CD4-positive, alpha-beta T cell treated with Interleukin-6 for 4 hours (primary cell): ENCODE measurements at regions not wholly inside any gene's neighbourhood (a gene's known extent, or its start where the extent isn't known, plus 50 kb on each side); places are given as distances from the start of the nearest gene placed in this dataset.
A peak's percentile ranks its signal among the peaks of the same experiment; 100 is the strongest.
"Not testable (repeated sequence)": the region's sequence is repeated elsewhere in the genome, so short reads cannot be mapped to it uniquely, and the experiment has no call there.

ENCODE experiments used
- DNase-seq: peaks from one replicate; pipeline ENCODE4 v3.0.0-alpha.2; 2020; ENCODE audit warnings: mixed read lengths

DNA sequence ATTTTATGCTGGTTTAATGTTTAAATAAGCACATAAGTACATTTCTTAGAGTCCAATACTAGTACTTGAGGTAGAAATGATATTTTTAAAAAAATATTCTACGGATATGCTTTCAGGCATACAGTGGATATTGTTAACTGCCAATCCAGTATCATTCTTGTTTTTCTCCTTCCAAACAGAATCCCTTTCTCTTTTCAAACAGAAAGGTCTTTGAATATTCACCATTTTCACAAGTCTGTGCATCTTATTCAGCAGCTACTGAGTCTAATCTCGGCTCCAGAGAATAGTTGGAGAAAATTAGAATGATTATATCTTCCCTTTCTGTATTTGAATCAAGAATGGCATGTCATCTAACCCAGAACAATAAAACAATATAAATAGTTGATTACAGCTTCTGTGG, 174.5 kb downstream of the GOLGA6L6 start:
- DNase-seq: no peak

DNA sequence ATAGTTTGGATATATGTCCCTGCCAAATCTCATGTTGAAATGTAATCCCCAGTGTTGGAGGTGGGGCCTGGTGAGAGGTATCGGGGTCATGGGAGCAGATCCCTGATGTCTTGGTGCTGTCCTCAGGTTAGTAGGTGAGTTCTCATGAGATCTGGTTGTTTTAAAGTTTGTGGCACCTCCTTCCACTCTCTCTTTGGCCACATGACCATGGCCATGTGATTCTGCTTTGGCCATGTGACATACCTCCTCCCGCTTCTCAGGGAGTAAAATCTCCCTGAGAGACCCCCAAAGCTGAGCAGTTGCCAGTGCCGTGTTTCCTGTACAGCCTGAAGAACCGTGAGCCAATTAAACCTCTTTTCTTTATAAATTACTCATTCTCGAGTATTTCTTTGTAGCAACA, 178.0 kb downstream of the GOLGA6L6 start:
- DNase-seq: not testable (repeated sequence)

DNA sequence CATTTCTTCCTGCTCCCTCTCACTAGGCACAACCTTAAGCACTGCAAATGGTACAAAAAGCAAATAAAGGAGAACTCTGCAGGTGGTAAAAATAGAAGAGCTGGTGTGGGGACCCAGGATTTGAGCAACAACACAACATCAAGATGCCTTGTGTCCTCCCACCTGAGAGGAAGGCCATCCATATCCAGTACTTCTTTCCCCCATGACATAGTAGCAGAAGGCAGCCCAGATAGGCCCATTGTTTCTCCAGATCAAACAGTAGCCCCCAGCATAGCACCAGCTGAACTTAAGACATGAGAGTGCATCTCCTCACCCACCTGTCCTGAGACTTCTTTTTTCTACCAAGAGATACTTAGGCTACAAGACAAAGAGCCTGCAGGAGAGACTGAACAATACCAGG, 180.5 kb downstream of the GOLGA6L6 start:
- no peak for DNase-seq

DNA sequence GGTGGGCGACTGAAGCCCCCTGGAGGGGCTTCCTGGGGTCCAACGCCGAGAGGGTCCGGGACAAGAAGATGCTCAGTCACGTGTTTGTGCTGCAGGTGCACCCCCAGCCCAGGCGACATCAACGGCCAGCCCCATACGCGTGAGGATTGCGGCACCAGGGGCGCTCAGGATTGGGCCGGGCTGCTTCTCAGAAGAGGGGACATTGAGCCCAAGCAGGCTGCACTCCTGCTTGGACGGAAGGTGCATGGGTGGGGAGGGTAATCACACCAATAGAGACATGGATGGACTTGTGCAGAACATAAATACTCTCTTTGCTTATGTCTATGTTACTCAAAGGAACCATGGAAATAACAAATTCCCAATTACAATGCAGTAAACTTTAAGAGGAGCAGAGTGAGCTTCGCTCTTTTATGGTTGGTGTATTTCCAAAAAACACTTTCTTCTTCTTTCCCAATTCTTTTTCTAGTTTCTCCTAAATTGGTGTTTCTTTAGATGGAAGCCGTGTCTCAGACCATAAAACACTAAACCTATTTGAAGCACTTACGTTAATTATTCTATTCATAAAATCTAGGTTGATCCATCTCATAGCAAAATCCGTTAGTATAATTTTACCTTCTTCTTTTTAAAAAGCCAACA, 182.7 kb downstream of the GOLGA6L6 start:
- no peak for DNase-seq

DNA sequence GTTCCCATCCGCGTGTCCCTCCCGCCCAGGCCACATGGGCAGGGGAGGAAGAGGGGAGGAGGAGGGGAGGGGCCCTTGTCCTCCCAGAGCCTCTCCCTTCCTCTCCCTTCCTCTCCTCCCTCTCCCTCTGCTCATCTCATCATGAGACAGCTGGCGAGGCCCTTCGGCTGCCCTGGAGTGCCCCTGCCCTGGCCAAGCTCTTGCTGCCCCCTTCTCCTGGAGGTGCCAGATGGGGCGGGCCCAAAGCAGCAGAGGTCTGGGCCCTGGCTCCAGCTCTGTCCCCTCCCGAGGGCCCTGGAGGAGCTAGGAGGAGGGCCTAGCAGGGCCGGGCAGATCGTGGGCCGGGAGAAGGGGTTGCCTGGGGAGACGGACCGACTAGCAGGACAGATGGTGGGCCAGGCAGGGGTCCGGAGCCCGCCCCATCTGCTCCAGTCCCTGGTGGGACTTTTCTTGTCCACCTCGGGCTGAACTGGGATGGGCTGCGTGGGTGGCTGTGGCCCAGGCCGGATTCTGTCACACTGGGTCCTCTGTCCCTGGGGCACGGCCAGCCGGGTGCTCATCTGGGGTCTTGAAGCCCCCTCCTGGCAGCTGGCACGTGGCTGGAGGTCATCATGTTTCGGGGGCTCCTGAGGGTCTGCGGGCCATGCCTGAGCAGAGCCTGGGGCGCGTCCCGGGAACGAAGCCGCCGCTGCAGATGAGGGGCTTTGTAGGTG, 183.4 kb downstream of the GOLGA6L6 start:
- DNase-seq: no peak

DNA sequence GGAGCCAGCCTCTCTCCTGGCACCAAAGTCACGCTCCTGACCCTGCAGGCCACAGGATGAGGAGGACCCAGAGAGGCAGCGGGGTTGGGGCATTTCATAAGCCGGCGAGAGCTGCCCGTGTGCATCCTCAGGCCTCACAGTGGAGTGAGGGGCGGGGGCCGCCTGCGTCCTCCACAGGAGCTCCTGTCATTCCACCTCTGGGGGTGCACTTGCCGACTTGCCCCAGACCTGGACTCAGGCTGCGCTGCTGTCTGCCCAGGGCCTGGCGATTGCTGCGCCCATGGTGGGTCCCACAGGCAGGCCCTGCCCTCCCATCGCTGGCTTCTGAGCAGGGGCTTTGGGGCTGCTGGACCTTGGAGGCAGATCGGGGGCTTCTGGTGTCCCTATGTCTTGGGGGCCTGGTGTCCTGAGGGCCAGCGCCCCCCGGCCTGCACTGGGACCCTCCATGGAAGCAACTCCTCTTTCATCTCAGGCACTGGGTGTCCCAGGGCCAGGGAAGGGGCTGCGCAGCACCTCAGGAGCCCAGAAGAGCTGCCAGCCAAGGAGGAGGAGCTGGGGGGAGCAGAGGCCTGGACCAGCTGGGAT, 184.0 kb downstream of the GOLGA6L6 start:
- no peak for DNase-seq

DNA sequence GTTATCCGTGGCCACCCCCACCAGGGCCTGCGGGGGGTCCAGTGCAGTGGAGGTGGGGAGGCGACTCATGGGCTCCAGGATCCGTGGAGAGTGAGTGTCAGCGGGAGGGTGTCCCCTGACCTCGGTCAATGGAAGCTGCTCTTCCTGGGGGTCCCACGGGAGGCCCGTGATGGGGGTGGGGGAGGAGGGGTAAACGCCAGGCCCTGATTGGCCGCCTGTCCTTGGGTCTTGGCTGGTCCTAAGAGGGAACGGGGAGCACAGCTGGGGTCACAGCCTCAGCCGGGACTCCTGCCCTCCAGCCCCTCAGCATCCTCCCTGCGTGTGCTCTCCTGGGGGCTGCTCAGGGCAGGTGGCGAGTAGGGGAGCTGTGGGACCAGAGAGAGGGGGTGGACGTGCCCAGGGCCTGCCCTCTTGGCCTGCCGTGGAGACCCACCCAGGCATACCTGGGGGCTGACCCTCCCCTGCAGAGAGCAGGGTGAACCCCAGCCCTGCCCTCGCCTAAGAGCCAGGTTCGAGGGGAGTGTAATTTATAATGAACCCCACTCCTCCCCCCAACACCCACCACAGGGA, 184.6 kb downstream of the GOLGA6L6 start:
- DNase-seq: no peak

DNA sequence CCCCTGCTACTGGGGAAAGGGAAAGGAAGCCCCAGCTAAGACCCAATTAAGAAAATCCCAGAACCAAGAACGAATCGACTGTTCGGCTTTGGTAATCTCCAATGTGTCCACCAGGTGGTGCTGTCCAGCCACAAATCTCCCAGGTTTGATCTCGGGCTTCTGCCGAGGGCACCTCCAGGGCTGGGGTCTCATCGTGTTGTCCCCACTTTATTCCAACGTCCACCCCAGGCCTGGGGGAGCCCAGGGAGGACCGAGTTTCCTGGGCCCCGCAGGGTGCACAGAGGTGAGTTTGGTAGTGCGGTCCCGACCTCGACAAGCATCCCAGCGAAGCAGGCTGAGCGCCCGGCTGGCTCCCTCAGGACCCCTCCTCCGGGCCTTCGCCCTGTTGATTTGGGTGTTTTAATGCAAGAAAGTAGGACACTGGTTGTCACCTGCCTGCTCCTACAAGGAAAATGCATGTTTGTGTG, 185.1 kb downstream of the GOLGA6L6 start:
- peak; percentile 80 for DNase-seq

DNA sequence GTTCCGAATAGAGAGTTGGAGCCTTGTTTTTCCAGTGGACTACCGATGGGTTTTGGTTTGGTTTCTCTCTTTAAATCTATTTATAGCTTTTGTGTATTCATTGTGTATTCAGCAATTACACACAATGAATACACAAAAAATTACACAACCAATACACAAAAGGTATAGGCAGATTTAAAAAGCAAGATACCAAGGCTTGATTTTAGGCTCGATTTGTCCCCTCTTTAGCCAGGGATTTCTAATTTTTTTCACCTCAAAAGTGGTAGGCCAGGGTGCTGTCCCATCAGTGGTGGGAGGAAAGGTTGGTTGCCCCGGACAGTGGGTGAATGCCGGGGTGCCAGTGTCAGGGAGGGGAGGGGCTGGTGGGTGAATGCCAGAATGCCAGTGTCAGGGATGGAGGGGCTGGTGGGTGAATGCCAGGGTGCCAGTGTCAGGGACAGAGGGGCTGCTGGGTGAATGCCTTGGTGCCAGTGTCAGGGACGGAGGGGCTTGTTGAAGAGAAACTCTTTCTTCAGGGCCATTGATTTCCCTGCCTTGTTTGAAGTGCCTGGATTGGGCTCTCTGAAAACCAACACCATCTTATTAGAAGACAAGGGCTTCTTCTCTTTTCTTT, 186.2 kb downstream of the GOLGA6L6 start:
- DNase-seq: no peak

DNA sequence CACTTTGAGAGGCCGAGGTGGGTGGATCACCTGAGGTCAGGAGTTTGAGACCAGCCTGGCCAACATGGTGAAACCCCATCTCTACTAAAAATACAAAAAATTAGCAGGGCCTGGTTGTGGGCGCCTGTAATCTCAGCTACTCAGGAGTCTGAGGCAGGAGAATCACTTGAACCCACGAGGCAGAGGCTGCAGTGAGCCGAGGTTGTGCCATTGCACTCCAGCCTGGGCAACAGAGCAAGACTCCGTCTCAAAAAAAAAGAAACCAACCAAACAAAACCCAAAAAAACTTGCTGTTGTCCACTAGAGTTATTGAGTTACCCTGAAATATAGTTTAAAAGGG, 186.7 kb downstream of the GOLGA6L6 start:
- not testable (repeated sequence) for DNase-seq

DNA sequence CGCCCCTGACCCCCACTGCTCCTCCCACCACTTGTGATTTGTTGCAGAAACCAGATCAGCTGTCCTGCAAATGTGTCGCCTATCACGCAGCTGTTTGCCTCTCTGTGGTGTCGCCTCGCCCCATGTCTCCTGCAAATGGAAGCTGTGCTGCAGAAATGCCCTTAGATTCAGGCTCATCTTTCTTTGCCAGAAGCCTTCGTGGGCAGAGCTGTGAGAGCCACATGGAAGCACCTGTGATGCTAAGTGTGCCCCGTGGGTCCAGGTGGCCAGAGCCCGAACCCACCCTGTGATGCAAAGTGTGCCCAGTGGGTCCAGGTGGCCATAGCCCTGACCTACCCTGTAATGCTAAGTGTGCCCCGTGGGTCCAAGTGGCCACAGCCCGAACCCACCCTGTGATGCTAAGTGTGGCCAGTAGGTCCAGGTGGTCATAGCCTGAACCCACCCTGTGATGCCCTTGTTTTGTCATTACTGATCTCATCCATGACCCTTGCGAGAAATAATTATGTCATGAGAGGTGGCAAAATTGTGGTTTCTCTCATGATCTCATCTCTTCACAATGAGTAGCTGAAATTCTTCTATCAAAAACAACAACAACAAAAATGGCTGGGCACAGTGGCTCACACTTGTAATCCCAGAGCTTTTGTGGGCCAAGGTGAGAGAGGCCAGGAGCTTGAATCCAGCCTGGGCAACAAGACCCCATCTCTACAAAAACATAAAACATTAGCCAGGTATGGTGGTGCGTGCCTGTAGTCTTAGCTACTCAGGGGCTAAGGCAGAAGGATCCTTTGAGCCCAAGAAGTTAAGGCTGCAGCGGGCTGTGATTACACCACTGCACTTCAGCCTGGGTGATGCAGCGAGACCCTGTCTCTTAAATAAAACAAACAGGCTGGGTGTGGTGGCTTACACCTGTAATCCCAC, 187.4 kb downstream of the GOLGA6L6 start:
- no peak for DNase-seq

DNA sequence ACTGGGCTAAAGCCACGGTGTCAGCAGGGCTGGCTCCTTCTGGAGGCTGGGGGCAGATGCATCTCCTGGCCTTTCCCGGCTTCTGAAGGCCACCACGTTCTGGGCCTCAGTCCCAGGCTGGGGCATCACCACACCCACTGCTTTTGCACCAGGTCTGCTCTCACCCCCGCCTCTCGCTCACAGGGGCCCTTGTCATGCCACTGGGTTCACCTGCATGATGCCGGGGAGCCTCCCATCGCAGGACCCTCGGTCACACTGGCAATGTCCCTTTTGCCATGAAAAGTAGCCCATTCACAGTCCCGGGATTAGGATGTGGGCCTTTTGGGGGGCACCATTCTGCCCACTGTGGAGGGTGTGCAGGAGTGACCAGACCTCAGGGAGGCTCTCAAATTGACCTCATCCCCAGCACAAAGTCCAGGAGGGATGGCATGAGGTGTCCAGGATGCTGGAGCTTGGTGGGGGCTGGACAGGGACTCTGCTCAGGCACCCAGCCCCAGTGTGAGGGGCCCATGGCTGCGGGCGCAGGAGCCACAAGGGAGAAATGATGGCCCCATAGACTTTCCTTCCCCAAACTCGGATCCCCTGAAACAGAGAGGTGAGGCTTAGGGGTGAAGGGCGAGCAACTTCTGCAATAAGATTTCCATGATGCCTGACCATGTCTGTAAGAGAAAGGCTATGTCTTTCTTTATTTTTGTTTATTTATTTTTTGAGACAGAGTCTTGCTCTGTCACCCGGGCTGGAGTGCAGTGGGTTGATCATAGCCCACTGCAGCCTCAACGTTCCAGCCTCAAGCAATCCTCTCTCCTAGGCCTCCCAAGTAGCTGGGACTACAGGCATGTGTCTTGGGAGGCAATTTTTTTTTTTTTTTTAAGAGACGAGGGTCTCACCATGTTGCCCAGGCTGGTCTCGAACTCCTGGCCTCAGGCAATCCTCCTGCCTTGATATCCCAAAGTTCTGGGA, 189.1 kb downstream of the GOLGA6L6 start:
- DNase-seq: no peak

DNA sequence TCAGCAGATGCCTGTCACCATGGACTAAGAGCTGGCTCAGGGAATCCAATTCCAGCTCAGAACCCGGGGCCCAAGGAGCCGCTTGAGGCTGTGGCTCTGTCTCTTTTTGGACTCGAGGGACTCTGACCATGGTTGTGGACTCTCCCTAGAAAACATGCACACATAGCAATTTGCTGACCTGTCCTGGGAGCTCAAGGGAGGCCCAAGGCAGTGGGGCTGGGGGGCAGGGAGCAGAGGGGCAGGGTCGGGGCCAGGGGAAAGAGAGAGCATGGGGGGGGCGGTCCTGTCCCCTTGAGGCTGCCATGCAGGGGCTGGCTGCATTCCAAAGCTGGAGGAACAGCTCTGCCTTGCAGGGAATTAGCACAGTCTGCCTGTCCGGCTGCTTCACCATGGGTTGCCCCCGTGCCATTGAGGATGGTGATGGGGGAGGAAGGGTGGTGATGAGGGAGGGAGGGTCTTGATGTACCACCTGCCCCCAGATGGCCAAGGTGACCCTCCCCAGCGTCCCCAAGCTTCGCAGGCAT, 190.1 kb downstream of the GOLGA6L6 start:
- no peak for DNase-seq

DNA sequence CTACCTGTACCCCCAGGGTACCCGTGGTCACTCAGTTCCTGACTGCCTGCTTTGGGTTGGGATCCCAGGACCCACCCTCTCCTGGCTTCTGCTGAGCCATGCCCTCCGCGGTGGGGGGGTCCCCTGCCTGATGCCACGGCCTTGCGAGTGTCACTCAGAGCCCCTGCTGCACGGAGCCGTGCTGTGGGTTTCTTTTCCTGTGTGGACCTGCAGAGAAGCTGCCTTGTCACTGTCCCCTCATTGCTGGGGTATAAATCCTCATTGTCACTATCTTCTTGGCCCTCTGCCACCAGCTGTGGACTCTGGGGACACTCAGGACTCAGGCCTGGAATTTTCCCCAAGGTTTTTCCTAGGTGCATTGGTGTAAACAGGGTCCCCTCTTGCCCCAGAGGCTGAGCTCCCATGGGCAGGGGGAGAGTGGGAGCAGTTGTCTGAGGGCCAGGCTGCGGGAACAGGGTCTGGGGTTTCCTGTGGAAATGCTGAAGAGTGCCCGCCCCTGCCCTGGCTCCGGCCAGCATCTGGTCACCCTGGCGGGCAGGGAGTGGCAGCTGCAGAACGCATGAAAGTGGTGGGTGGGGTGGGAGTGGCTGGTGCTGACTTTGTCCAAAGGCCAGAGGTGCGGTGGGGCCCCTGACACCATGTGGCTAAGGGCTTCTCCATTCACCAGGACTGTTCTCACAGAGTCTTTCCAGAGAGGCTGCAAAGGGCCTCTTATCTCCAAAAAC, 191.7 kb downstream of the GOLGA6L6 start:
- DNase-seq: no peak

DNA sequence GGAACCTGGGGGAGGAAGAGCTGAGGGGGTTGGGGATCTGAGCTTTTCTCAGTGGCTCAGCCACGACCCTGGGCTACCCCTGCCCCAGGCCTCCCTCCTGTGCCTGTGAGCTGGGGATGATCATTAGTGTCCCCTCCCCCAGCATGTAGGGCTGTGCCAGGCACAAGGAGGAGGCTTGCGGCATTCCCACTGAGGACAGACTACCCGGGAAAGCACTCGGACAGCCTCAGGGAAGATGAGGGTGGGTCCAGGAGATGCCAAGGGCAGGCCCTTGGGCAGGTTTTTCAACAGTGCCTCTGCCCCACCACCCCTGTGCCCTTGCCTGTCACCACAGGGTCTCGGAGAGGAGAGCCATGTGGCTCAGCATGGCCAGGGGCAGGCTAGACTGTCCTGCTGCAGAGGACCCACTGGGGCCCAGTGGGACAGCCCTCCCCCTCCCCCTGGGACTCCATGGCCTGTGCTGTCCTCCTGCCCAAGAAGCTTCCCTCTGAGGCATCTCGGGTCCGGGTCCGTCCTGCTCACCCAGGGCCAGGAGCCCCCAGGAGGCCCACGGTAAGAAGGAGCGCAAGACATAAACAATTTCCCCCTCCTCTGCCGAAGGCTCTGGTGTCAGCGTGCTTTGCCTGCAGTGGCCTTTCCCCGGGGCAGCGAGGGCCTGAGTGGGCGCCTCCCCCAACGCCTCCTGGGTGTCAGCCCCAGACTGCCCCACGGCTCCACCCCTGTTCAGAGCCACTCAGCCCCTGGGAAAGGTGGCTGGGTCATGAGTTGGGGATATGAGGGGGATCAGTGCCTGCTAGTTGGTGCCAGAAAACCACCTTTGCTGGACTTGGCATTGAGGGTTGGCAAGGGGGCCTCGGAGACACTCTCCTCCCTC, 192.5 kb downstream of the GOLGA6L6 start:
- DNase-seq: no peak

DNA sequence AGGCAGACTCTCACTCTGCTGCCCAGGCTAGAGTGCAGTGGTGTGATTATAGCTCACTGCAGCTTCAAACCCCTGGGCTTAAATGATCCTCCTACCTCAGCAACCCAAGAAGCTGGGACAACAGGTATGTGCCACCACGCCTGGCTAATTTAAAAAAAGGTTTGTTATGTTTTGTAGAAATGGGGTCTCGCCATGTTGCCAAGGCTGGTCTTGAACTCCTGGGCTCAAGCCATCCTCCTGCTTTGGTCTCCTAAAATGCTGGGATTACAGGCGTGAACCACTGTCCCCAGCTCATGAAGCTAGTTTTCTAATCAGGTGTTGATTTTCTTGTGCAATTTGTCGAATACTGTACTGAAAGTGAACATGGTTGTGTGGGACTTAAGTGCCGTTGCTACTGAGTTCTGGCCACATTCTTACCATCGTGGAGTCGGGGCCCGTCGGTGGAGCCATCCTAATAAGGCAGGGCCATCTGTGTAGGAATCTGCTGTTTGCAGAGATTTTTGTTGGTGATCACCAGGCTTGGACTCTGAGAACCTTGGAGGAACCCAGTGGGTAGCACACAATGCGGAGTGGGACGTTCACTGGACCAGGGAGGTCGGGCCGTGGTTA, 193.2 kb downstream of the GOLGA6L6 start:
- no peak for DNase-seq

DNA sequence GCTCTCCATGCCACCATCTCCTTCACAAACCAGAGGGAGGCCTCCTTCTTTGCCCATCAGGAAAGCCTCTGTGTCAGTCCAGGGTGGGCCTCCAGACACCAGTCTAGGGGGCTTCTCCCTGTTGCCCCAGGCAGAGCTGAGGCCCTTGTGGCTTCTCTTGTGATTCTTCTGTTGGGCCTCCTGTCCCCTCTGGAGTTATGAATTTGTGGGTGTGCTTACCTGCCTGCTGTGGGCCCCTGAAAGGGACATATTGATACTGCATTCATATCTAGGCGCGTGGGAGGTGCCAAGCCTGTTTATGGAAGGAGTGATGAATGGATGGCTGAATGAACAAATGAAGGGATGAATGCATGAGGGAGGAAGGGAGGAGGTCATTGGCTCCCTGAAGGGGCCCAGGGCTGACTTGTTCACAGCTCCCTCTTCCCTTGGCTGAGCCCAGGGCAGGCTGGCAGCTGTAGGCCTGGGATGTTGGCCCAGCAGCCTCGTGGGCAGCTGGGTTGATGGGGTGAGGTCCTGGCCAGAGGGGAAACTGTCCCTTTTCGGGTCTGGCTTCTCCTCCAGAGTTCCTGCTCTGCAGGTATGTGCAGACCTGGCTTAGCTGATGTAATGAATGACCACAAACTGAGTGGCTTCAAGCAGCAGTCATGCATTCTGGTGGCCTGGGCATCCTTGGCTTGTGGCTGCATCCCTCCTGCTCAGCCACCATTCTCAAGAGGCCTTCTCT, 195.4 kb downstream of the GOLGA6L6 start:
- no peak for DNase-seq

DNA sequence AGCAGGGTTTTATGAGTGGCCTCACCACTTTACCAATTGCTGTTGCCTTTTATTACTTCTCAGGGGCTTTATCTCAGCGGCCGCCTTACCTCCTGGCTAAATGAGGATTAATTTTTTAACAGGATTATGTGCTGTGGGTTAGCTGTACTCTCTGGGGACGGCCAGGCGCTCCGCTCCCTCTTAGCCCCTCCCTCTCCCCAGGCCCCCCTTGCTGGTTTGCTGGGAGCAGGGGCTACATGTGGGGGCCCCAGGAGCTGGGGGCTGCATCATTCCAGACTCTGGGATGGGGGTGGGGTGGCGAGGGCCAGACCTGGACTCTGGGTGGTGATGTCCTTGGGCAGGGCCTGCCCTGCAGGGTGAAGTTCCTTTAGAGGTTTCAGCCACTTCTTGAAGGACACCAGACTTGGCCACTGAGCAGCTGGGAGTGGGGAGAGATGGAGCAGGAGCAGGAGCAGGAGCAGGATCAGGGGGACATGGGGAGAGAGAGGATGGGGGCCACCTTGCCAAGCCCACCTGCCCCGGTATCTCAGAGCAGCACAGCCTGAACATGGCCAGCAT, 196.1 kb downstream of the GOLGA6L6 start:
- no peak for DNase-seq
